ENCODE measurements at regions not wholly inside any gene's neighbourhood (a gene's known extent, or its start where the extent isn't known, plus 50 kb on each side); places are given as distances from the start of the nearest gene placed in this dataset.
"Not testable (repeated sequence)": the region's sequence is repeated elsewhere in the genome, so short reads cannot be mapped to it uniquely, and the experiment has no call there.

DNA sequence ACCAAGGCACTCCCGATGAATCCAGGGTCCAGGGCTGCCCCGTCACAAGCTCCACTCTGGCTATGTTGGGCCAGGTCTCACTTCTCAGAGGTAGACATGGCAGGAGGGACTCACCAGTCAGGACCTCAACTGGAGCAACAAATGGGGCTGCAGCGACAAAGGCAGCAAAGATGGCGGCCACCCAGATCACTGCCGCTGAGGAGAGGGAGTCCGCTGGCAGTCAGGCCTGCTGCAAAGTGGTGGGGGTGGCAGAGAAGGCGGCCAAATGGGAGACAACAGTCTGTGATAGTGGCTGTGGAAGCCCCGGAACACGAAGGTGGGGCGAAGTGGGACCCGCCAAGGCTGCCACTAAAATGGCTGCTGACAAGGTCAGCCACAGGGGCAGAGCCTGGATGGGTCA is 143.3 kb upstream of the RADX start:
- intact Hi-C loops (cut with DNase I): no loop called here
- DNase-seq (no peak), ATAC-seq (ENCODE audit: poor library complexity) (no peak)

- no peak for ATAC-seq (ENCODE audit: poor library complexity)
- DNase-seq: no peak
- intact Hi-C loops (cut with DNase I): loop anchor here (10.0 kb wide), 1 partner anchor 315 kb away; no protein-coding TSS in a partner anchor
These were observed 131.9 kb upstream of the RADX start for GRCh38 chrX:106479920-106480319.

- DNase-seq (no peak), ATAC-seq (ENCODE audit: poor library complexity) (peak; percentile 48)
- intact Hi-C loops (cut with DNase I): loop anchor here (10.0 kb wide), 1 partner anchor 313 kb away; no protein-coding TSS in a partner anchor
These were observed 130.4 kb upstream of the RADX start for GRCh38 chrX:106481341-106481740.

GRCh38 chrX:106484233-106484632 is 127.5 kb upstream of the RADX start:
- intact Hi-C loops (cut with DNase I): loop anchor here (10.0 kb wide), 1 partner anchor 311 kb away; no protein-coding TSS in a partner anchor

GRCh38 chrX:106493210-106493816 is 118.5 kb upstream of the RADX start:
- ATAC-seq (ENCODE audit: poor library complexity); DNase-seq; intact Hi-C loops (cut with DNase I): not testable (repeated sequence)

More at GRCh38 chrX:106484233-106484632, 127.5 kb upstream of the RADX start:
- DNase-seq: no peak
- no peak for ATAC-seq (ENCODE audit: poor library complexity)

- intact Hi-C loops (cut with DNase I): no loop called here
- no peak for ATAC-seq (ENCODE audit: poor library complexity)
- no peak for DNase-seq
These were observed 112.3 kb upstream of the RADX start for GRCh38 chrX:106499473-106499872.

GRCh38 chrX:106510713-106511403 is 100.9 kb upstream of the RADX start:
- intact Hi-C loops (cut with DNase I): no loop called here
- no peak for DNase-seq
- ATAC-seq (ENCODE audit: poor library complexity): no peak

Data from Right ventricle myocardium superior (tissue), 1 donor.